Left colon (tissue), 2 donors: ENCODE measurements at regions not wholly inside any gene's neighbourhood (a gene's known extent, or its start where the extent isn't known, plus 50 kb on each side); places are given as distances from the start of the nearest gene placed in this dataset.

ENCODE experiments used
- ATAC-seq: fragments of 200-7000 bp; cut with Tn5 transposase; one replicate; pipeline ENCODE4 v1.9.1; 2020; ENCODE audit warnings: mild to moderate bottlenecking, moderate library complexity
- DNase-seq, 2 donors: peaks; one replicate each; pipeline ENCODE4 v3.0.0-alpha.2; 2020
- intact Hi-C, 2 donors: fragments of 100-400 bp; cut with DNase I in 1 of 2; cut with micrococcal nuclease in 1 of 2; formaldehyde crosslinking; loops; one replicate each; pipeline versions ENCODE4 v1.11.2 to v1.14.0; 2022; cut with DNase I, micrococcal nuclease
- donor health status: DM: no; HTN: no; CAD: no.
- donor health status: DM: yes; HTN: yes; CAD: no.

DNA sequence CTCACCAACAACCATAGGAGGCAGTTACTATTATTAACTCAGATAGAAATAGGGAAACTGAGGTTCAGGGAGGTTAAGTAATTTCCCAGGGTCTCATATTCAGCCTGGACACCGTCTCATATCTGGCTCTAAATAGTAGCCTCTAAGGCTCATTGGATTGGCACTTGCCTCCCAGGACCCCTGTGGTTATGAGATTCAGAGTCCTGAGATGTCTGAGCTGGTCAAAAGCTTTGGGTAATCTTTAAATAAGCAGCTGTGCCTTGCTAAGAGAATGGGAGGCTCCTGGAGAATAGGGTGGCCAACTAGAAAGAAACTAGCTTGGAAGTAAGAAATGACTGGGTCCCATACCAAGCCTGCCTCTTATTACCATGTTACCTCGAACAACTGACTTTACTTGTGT, 50.3 kb upstream of the CRHR1 start:
- intact Hi-C loops, result no loop called here
- no peak for ATAC-seq
- DNase-seq, result no peak
